Thoracic aorta (tissue), 2 donors: ENCODE measurements at regions not wholly inside any gene's neighbourhood (a gene's known extent, or its start where the extent isn't known, plus 50 kb on each side); places are given as distances from the start of the nearest gene placed in this dataset.

Experiments
- ATAC-seq: fragments of 150-250 bp; one replicate; pipeline ENCODE4 v1.8.0; 2017; ENCODE audit warnings: low read depth; ENCODE audit not compliant: insufficient number of reproducible peaks, low FRiP score
- DNase-seq: peaks from one replicate; pipeline ENCODE4 v3.0.0-alpha.2; 2020; ENCODE audit warnings: low spot score
- H3K27ac ChIP-seq, 2 donors: fragments of 200-600 bp; sonication (generic); 1 replicate in 1 of 2; 2 replicates in 1 of 2; pipeline ENCODE4 v1.5.1; 2016; ENCODE audit warnings: mild to moderate bottlenecking in 2 of 2, moderate library complexity in 2 of 2
- H3K27me3 ChIP-seq: fragments of 200-600 bp; sonication (generic); replicated peaks from 2 replicates; pipeline ENCODE4 v1.6.0; 2016; ENCODE audit warnings: mild to moderate bottlenecking; ENCODE audit not compliant: insufficient read depth
- H3K36me3 ChIP-seq: fragments of 200-600 bp; sonication (generic); one replicate; pipeline ENCODE4 v1.5.1; 2016
- H3K4me1 ChIP-seq, 2 donors: fragments of 200-600 bp; sonication (generic); 1 replicate in 1 of 2; 2 replicates in 1 of 2; pipeline versions ENCODE4 v1.5.1 to v1.6.0; 2016; ENCODE audit warnings: low read depth in 2 of 2, mild to moderate bottlenecking in 1 of 2; ENCODE audit not compliant: control insufficient read depth in 1 of 2
- H3K4me3 ChIP-seq: fragments of 200-600 bp; sonication (generic); 2 replicates; pipeline ENCODE4 v1.5.1; 2016; ENCODE audit warnings: mild to moderate bottlenecking
- H3K9me3 ChIP-seq: fragments of 200-600 bp; sonication (generic); 2 replicates; pipeline ENCODE4 v1.5.1; 2016
- CTCF ChIP-seq: fragments of 200-600 bp; sonication (generic); IDR thresholded peaks from one replicate; pipeline ENCODE4 v1.5.1; 2019; ENCODE audit warnings: antibody characterized with exemption

- no peak for TF ChIP-seq CTCF
Measured at GRCh38 chr5:52682492-52682891, 105.2 kb upstream of the ITGA1 start.

DNA sequence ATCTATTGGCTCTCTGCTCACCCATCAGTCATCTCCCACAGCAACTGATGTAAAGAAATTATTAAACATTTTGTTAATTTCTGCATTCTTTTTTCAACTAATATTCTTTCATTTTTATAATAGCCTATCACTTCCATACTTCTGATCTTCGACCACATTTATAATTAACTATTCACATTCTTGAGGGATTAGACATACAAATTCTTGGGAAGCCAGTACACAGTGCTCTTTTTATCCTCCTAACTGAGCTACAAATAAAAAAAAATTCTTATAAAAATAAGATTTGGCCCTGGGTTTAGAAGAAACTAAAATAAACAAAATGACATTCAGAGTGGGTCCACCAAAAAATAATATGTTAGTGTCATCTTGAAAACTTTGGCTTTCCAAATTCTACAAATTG, 103.7 kb upstream of the ITGA1 start:
- ATAC-seq, result no peak
- no peaks in the 10 kb centered on the region for H3K27me3 ChIP-seq
- no peak overlapping the region for H3K4me3 ChIP-seq
- H3K9me3 ChIP-seq, result no peaks in the 10 kb centered on the region
- H3K36me3 ChIP-seq, result no peaks in the 10 kb centered on the region
- no peaks in the 10 kb centered on the region for H3K4me1 ChIP-seq
- H3K27ac ChIP-seq, result no peak overlapping the region
- TF ChIP-seq CTCF, result no peak
- DNase-seq, result no peak

More at GRCh38 chr5:52682492-52682891, 105.2 kb upstream of the ITGA1 start:
- no peaks in the 10 kb centered on the region for H3K4me1 ChIP-seq
- ATAC-seq, result no peak
- H3K27me3 ChIP-seq, result no peaks in the 10 kb centered on the region
- no peak overlapping the region for H3K27ac ChIP-seq
- H3K9me3 ChIP-seq, result no peaks in the 10 kb centered on the region
- DNase-seq, result no peak
- H3K4me3 ChIP-seq, result no peak overlapping the region
- no peaks in the 10 kb centered on the region for H3K36me3 ChIP-seq

GRCh38 chr5:52685566-52685965, 102.2 kb upstream of the ITGA1 start:
- no peak overlapping the region for H3K27ac ChIP-seq
- no peaks in the 10 kb centered on the region for H3K9me3 ChIP-seq
- no peak for DNase-seq
- no peak for ATAC-seq
- H3K27me3 ChIP-seq, result no peaks in the 10 kb centered on the region
- no peak for TF ChIP-seq CTCF
- peaks cover 3 to 7% of the 10 kb centered on the region in 2 donors for H3K4me1 ChIP-seq
- H3K4me3 ChIP-seq, result no peak overlapping the region
- H3K36me3 ChIP-seq, result no peaks in the 10 kb centered on the region

GRCh38 chr5:52685971-52686370, 101.7 kb upstream of the ITGA1 start:
- Histone ChIP-seq H3K27me3 (no peaks in the 10 kb centered on the region), H3K36me3 (no peaks in the 10 kb centered on the region), H3K9me3 (no peaks in the 10 kb centered on the region), H3K27ac (no peak overlapping the region), H3K4me1 (peaks cover 3 to 11% of the 10 kb centered on the region in 2 donors), H3K4me3 (no peak overlapping the region)
- TF ChIP-seq CTCF, result no peak
- ATAC-seq (no peak), DNase-seq (no peak)

DNA sequence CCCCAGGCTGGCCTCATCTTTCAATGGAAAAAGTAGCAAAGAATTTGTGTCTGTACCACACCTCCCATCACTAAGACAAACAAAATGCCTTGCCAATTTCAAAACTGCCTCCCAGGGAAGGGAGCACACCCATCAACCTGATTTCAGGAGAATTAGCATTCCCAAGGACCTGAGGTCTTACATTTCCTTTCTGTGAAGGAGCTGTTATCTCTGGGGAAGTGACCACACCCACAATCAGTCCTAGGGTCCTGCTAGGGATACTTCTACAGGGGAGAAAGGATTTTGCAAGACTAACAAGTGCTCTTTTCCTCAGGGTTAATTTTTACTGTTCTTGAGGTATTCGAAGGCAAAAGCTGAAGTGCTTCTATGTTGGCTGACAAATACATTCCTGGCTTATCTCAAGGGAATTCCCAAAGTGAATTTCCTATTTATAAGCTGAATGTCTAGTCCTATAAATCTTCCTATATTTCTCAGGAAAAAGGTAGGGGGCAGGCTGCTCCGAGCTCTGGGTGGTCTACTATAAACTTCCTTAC, 97.4 kb upstream of the ITGA1 start:
- Histone ChIP-seq H3K27ac (no peak overlapping the region), H3K4me3 (no peak overlapping the region), H3K27me3 (no peaks in the 10 kb centered on the region), H3K36me3 (no peaks in the 10 kb centered on the region), H3K9me3 (no peaks in the 10 kb centered on the region), H3K4me1 (peaks cover 15 to 36% of the 10 kb centered on the region in 2 donors)
- TF ChIP-seq CTCF, result no peak
- ATAC-seq, result no peak
- DNase-seq, result no peak
